Panc1 (cell line): ENCODE measurements at regions not wholly inside any gene's neighbourhood (a gene's known extent, or its start where the extent isn't known, plus 50 kb on each side); places are given as distances from the start of the nearest gene placed in this dataset.

Source experiments
- ATAC-seq: fragments of 200-7000 bp; cut with Tn5 transposase; 2 replicates; pipeline ENCODE4 v1.9.1; 2020; ENCODE audit warnings: mild to moderate bottlenecking, moderate library complexity
- BruUV-seq: library from RNA; stranded (reverse); fragments of 400-500 nt; replicated peaks from 2 replicates; lab custom pipeline; 2021; lab: Mats Ljungman, UMichigan
- CTCF ChIA-PET: fragments of 300-600 bp; sonication (Branson Sonifier 250); formaldehyde crosslinking; loops from one replicate; lab custom pipeline; 2022; ENCODE audit warnings: antibody characterized with exemption; lab: Charles Lee
- POLR2A ChIA-PET: fragments of 300-600 bp; sonication (Branson Sonifier 250); formaldehyde crosslinking; loops from one replicate; lab custom pipeline; 2022; ENCODE audit warnings: antibody characterized with exemption; lab: Charles Lee
- DNase-seq: peaks from one replicate; pipeline ENCODE4 v3.0.0-alpha.2; 2010; ENCODE audit warnings: low read depth, low spot score
- H3K27ac ChIP-seq: 2 replicates; pipeline ENCODE4 v1.5.1; 2011; ENCODE audit warnings: mild to moderate bottlenecking, low read length, inconsistent platforms
- H3K27me3 ChIP-seq: fragments of 200-500 bp; sonication (Bioruptor generic); 2 replicates; pipeline ENCODE4 v1.6.0; 2014; ENCODE audit warnings: low read length, inconsistent platforms; ENCODE audit not compliant: control insufficient read depth, insufficient read depth
- H3K36me3 ChIP-seq: fragments of 200-500 bp; sonication (Bioruptor generic); 2 replicates; pipeline ENCODE4 v1.5.1; 2014; ENCODE audit warnings: inconsistent platforms, mild to moderate bottlenecking, low read length, moderate library complexity; ENCODE audit not compliant: control insufficient read depth, insufficient read depth
- H3K4me1 ChIP-seq: 2 replicates; pipeline ENCODE4 v1.5.1; 2011; ENCODE audit warnings: inconsistent platforms, mild to moderate bottlenecking, low read length, moderate library complexity; ENCODE audit not compliant: control insufficient read depth, insufficient read depth
- H3K4me3 ChIP-seq, 2 experiments: 2 replicates each; pipeline ENCODE4 v1.5.1; 2011 to 2012; ENCODE audit warnings: low read depth in 2 of 2, low read length in 2 of 2, mild to moderate bottlenecking in 2 of 2, inconsistent platforms in 1 of 2, moderate library complexity in 1 of 2
- H3K9me3 ChIP-seq: fragments of 200-500 bp; sonication (Bioruptor generic); 2 replicates; pipeline ENCODE4 v1.5.1; 2014; ENCODE audit warnings: low read depth, mild to moderate bottlenecking, inconsistent platforms, low read length, moderate library complexity; ENCODE audit not compliant: control insufficient read depth, insufficient read depth
- CTCF ChIP-seq: fragments of 450-650 bp; IDR thresholded peaks from 2 replicates; pipeline ENCODE4 v1.5.1; 2017; ENCODE audit warnings: mild to moderate bottlenecking
- POLR2AphosphoS5 ChIP-seq: IDR thresholded peaks from 2 replicates; pipeline ENCODE4 v1.6.1; 2012; ENCODE audit warnings: mild to moderate bottlenecking, low read depth, low read length, moderate library complexity
- SIN3A ChIP-seq: IDR thresholded peaks from 2 replicates; pipeline ENCODE4 v1.6.1; 2012; ENCODE audit warnings: low read depth, mild to moderate bottlenecking, low read length, moderate library complexity, borderline replicate concordance; ENCODE audit not compliant: insufficient read depth
- TCF7L2 ChIP-seq: IDR thresholded peaks from 2 replicates; pipeline ENCODE4 v1.6.1; 2011; ENCODE audit warnings: mild to moderate bottlenecking, low read depth, low read length, inconsistent platforms
- in situ Hi-C: cut with HindIII; loops from 2 replicates; pipeline ENCODE4 v1.10.0; 2016; ENCODE audit warnings: low sequenced_read_pairs, low pct_unique_long_range_greater_than_20kb
- intact Hi-C: fragments of 100-400 bp; cut with micrococcal nuclease; formaldehyde crosslinking; loops from one replicate; pipeline ENCODE4 v1.10.0; 2022; ENCODE audit not compliant: unreplicated experiment
- TF ChIP-seq, protein P1 (sequence below), 2 experiments: IDR thresholded peaks; 2 replicates each; pipeline ENCODE4 v1.6.1; 2011 to 2012; ENCODE audit warnings: low read depth in 2 of 2, control low read depth in 1 of 2, low read length in 1 of 2, mild to moderate bottlenecking in 1 of 2, moderate library complexity in 1 of 2; ENCODE audit not compliant: insufficient read depth in 1 of 2

DNA sequence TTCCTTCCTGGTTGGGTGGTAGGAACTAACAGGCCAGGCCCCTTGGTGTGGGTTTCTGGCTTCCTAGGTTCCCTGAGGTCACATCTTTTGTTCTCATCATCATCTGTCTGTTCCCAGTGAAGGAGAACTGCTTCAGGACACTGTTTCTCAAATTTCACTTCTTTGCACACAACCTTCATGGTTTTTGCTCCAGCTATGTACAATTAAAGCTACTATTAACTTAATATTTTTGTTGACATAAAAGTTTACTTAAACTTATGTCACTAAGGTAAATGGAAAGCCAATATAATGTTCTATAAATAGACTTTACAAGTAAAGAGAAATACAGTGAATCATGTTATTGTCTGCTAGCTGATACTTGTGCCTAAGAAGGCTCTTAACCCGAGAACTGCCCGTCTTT, 120.7 kb upstream of the KCNG1 start:
- ChIA-PET CTCF (no interaction called here), POLR2A (no interaction called here)
- H3K4me1 ChIP-seq: no peaks in the 10 kb centered on the region
- 0 out of 2 replicates have a peak, but pooled peaks cover 2% of the 10 kb centered on the region for H3K27me3 ChIP-seq
- DNase-seq: no peak
- H3K36me3 ChIP-seq: no peaks in the 10 kb centered on the region
- H3K27ac ChIP-seq: no peak overlapping the region
- intact Hi-C loops: no loop called here
- in situ Hi-C loops: no loop called here
- TF ChIP-seq SIN3A (no peak), POLR2AphosphoS5 (no peak)
- TF ChIP-seq, protein P1, sequence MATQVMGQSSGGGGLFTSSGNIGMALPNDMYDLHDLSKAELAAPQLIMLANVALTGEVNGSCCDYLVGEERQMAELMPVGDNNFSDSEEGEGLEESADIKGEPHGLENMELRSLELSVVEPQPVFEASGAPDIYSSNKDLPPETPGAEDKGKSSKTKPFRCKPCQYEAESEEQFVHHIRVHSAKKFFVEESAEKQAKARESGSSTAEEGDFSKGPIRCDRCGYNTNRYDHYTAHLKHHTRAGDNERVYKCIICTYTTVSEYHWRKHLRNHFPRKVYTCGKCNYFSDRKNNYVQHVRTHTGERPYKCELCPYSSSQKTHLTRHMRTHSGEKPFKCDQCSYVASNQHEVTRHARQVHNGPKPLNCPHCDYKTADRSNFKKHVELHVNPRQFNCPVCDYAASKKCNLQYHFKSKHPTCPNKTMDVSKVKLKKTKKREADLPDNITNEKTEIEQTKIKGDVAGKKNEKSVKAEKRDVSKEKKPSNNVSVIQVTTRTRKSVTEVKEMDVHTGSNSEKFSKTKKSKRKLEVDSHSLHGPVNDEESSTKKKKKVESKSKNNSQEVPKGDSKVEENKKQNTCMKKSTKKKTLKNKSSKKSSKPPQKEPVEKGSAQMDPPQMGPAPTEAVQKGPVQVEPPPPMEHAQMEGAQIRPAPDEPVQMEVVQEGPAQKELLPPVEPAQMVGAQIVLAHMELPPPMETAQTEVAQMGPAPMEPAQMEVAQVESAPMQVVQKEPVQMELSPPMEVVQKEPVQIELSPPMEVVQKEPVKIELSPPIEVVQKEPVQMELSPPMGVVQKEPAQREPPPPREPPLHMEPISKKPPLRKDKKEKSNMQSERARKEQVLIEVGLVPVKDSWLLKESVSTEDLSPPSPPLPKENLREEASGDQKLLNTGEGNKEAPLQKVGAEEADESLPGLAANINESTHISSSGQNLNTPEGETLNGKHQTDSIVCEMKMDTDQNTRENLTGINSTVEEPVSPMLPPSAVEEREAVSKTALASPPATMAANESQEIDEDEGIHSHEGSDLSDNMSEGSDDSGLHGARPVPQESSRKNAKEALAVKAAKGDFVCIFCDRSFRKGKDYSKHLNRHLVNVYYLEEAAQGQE (IDR thresholded peaks at IDR 0.05; ENCODE audit: insufficient read depth in 1 of 2, low read depth in 2 of 2, low read length in 1 of 2): no peak
- no peak overlapping the region for H3K4me3 ChIP-seq
- no peaks in the 10 kb centered on the region for H3K9me3 ChIP-seq
- no peak for ATAC-seq
- no TSS peak for BruUV-seq

GRCh38 chr20:51142448-51142847, 119.5 kb upstream of the KCNG1 start:
- intact Hi-C loops (no loop called here), in situ Hi-C loops (no loop called here)
- H3K9me3 ChIP-seq: no peaks in the 10 kb centered on the region
- no peak for DNase-seq
- ChIA-PET CTCF (interaction anchor here (0.5 kb wide), 1 partner anchor 93 kb away, joined by 3 read pairs; no protein-coding TSS in a partner anchor), POLR2A (no interaction called here)
- no TSS peak for BruUV-seq
- H3K4me1 ChIP-seq: no peaks in the 10 kb centered on the region
- H3K36me3 ChIP-seq: no peaks in the 10 kb centered on the region
- 0 out of 2 replicates have a peak, but pooled peaks cover 2% of the 10 kb centered on the region for H3K27me3 ChIP-seq
- no peak overlapping the region for H3K4me3 ChIP-seq
- H3K27ac ChIP-seq: no peak overlapping the region
- no peak for ATAC-seq
- TF ChIP-seq TCF7L2 (no peak), POLR2AphosphoS5 (no peak), SIN3A (no peak), CTCF (no peak)
- TF ChIP-seq, protein P1 (IDR thresholded peaks at IDR 0.05; ENCODE audit: insufficient read depth in 1 of 2, low read depth in 2 of 2, low read length in 1 of 2): no peak
